HPDE6-E6E7 (cell line): ENCODE measurements at regions not wholly inside any gene's neighbourhood (a gene's known extent, or its start where the extent isn't known, plus 50 kb on each side); places are given as distances from the start of the nearest gene placed in this dataset.
"Not testable (repeated sequence)": the region's sequence is repeated elsewhere in the genome, so short reads cannot be mapped to it uniquely, and the experiment has no call there.

ENCODE experiments used
- DNase-seq: peaks from one replicate; pipeline ENCODE4 v3.0.0; 2011; ENCODE audit warnings: missing footprints; ENCODE audit errors: extremely low spot score

- no peak for DNase-seq
Measured at GRCh38 chr6:11890849-11891248, 112.2 kb upstream of the ADTRP start.

GRCh38 chr6:11890209-11890608 lies 111.6 kb upstream of the ADTRP start:
- no peak for DNase-seq

GRCh38 chr6:11889572-11889971 lies 111.0 kb upstream of the ADTRP start:
- no peak for DNase-seq

- DNase-seq: no peak
Measured at GRCh38 chr6:11888727-11889126, 110.1 kb upstream of the ADTRP start.

GRCh38 chr6:11885159-11885558 lies 106.6 kb upstream of the ADTRP start:
- no peak for DNase-seq

- DNase-seq: not testable (repeated sequence)
Measured at GRCh38 chr6:11883471-11883870, 104.9 kb upstream of the ADTRP start.

GRCh38 chr6:11880156-11880555 lies 101.6 kb upstream of the ADTRP start:
- DNase-seq: not testable (repeated sequence)

GRCh38 chr6:11878735-11879134 lies 100.1 kb upstream of the ADTRP start:
- DNase-seq: no peak

- DNase-seq: no peak
Measured at GRCh38 chr6:11878029-11878428, 99.4 kb upstream of the ADTRP start.

GRCh38 chr6:11876934-11877433 lies 98.4 kb upstream of the ADTRP start:
- no peak for DNase-seq

GRCh38 chr6:11875325-11876109 lies 96.9 kb upstream of the ADTRP start:
- DNase-seq: no peak

- no peak for DNase-seq
Measured at GRCh38 chr6:11869672-11870340, 91.2 kb upstream of the ADTRP start.

GRCh38 chr6:11868392-11868791 lies 89.8 kb upstream of the ADTRP start:
- DNase-seq: no peak

- DNase-seq: no peak
Measured at GRCh38 chr6:11865680-11866300, 87.2 kb upstream of the ADTRP start.

GRCh38 chr6:11858439-11858838 lies 79.8 kb upstream of the ADTRP start:
- no peak for DNase-seq

- no peak for DNase-seq
Measured at GRCh38 chr6:11855743-11856142, 77.1 kb upstream of the ADTRP start.

- DNase-seq: peak; percentile 50
Measured at GRCh38 chr6:11854408-11855165, 76.0 kb upstream of the ADTRP start.

- DNase-seq: no peak
Measured at GRCh38 chr6:11853678-11854407, 75.2 kb upstream of the ADTRP start.

GRCh38 chr6:11852061-11852651 lies 73.6 kb upstream of the ADTRP start:
- no peak for DNase-seq

- DNase-seq: no peak
Measured at GRCh38 chr6:11851387-11851786, 72.8 kb upstream of the ADTRP start.
